HepG2 (cell line): ENCODE measurements at regions not wholly inside any gene's neighbourhood (a gene's known extent, or its start where the extent isn't known, plus 50 kb on each side); places are given as distances from the start of the nearest gene placed in this dataset.

Source experiments
- ARID5B ChIP-seq: IDR thresholded peaks from 2 replicates; pipeline ENCODE4 v1.4.0; 2020; ENCODE audit warnings: mild to moderate bottlenecking, missing genetic modification reagents
- BORCS8-MEF2B ChIP-seq: sonication (generic); formaldehyde crosslinking; IDR thresholded peaks from 2 replicates; pipeline ENCODE4 v1.8.0; 2022; ENCODE audit warnings: mild to moderate bottlenecking, missing genetic modification reagents
- BRD4 ChIP-seq: sonication (generic); formaldehyde crosslinking; IDR thresholded peaks from 2 replicates; pipeline ENCODE4 v1.4.0; 2020; ENCODE audit warnings: missing genetic modification reagents
- CCAR2 ChIP-seq: fragments of 200-400 bp; formaldehyde crosslinking; optimal IDR thresholded peaks from 2 replicates; pipeline ENCODE3; 2018; ENCODE audit warnings: low read depth, mild to moderate bottlenecking, low read length, moderate library complexity
- CEBPB ChIP-seq: IDR thresholded peaks from 2 replicates; pipeline ENCODE4 v1.6.1; 2011; ENCODE audit warnings: low read depth, low read length, improper control_type of control experiment, borderline replicate concordance
- HNRNPL ChIP-seq: fragments of 200-400 bp; formaldehyde crosslinking; IDR thresholded peaks from 2 replicates; pipeline ENCODE4 v1.6.1; 2017; ENCODE audit warnings: mild to moderate bottlenecking, low read depth, low read length
- KDM6A ChIP-seq: IDR thresholded peaks from 2 replicates; pipeline ENCODE4 v1.6.1; 2016; ENCODE audit warnings: low read depth
- NONO ChIP-seq, 2 experiments: fragments of 450-650 bp in 1 of 2; sonication (generic) in 1 of 2; formaldehyde crosslinking in 1 of 2; IDR thresholded peaks in 1 of 2; conservative IDR thresholded peaks in 1 of 2; 2 replicates each; pipeline versions ENCODE4 v1.6.1 to v1.8.0; 2017 to 2022; ENCODE audit warnings: mild to moderate bottlenecking in 1 of 2, missing genetic modification reagents in 1 of 2, moderate library complexity in 1 of 2
- SETDB1 ChIP-seq: sonication (generic); formaldehyde crosslinking; IDR thresholded peaks from 2 replicates; pipeline ENCODE4 v1.5.1; 2020; ENCODE audit warnings: missing genetic modification reagents, mild to moderate bottlenecking, borderline replicate concordance
- TSC22D2 ChIP-seq: sonication (generic); formaldehyde crosslinking; IDR thresholded peaks from 2 replicates; pipeline ENCODE4 v1.5.1; 2020; ENCODE audit warnings: missing genetic modification reagents, mild to moderate bottlenecking, borderline replicate concordance
- ZFP41 ChIP-seq: sonication (generic); formaldehyde crosslinking; IDR thresholded peaks from 2 replicates; pipeline ENCODE4 v1.4.0; 2020; ENCODE audit warnings: mild to moderate bottlenecking, missing genetic modification reagents, borderline replicate concordance
- ZIK1 ChIP-seq: sonication (generic); formaldehyde crosslinking; IDR thresholded peaks from 2 replicates; pipeline ENCODE4 v1.5.0; 2020; ENCODE audit warnings: mild to moderate bottlenecking, low read depth, missing genetic modification reagents, borderline replicate concordance
- ZNF432 ChIP-seq: sonication (generic); formaldehyde crosslinking; IDR thresholded peaks from 2 replicates; pipeline ENCODE4 v1.5.0; 2020; ENCODE audit warnings: missing genetic modification reagents, mild to moderate bottlenecking, borderline replicate concordance
- ZNF557 ChIP-seq: sonication (generic); formaldehyde crosslinking; IDR thresholded peaks from 2 replicates; pipeline ENCODE4 v1.4.0; 2020; ENCODE audit warnings: missing genetic modification reagents
- ZNF652 ChIP-seq: IDR thresholded peaks from 2 replicates; pipeline ENCODE4 v1.6.1; 2016; ENCODE audit warnings: low read depth, borderline replicate concordance
- ZNF772 ChIP-seq: sonication (generic); formaldehyde crosslinking; IDR thresholded peaks from 2 replicates; pipeline ENCODE4 v1.5.0; 2020; ENCODE audit warnings: mild to moderate bottlenecking, missing genetic modification reagents
- TF ChIP-seq, protein P1 (sequence below): IDR thresholded peaks from 2 replicates; pipeline ENCODE4 v1.6.1; 2016; ENCODE audit warnings: low read depth, missing genetic modification reagents, missing compliant biosample characterization
- TF ChIP-seq, protein P2 (sequence below): sonication (generic); formaldehyde crosslinking; IDR thresholded peaks from 2 replicates; pipeline ENCODE4 v1.4.0; 2020; ENCODE audit warnings: missing genetic modification reagents

- TF ChIP-seq ZNF652 (CRISPR knock-in tag) (peak; percentile 49; the same call in 1 of the 2 replicates), ARID5B (CRISPR knock-in tag) (peak; percentile 98), SETDB1 (no peak), BRD4 (CRISPR knock-in tag) (peak; percentile 93), ZFP41 (CRISPR knock-in tag) (no peak), NONO (IDR thresholded peaks at IDR 0.05) (no peak), NONO (CRISPR knock-in tag; conservative IDR thresholded peaks at IDR 0.05) (peak; percentile 62; the same call in 1 of the 2 replicates), ZNF432 (no peak), CEBPB (peak; percentile 88), ZNF557 (no peak), BORCS8-MEF2B (CRISPR knock-in tag) (peak; percentile 41; the same call in 1 of the 2 replicates), ZNF772 (CRISPR knock-in tag) (0 out of 2 replicates have a peak, but pooled peaks have one; percentile 60), TSC22D2 (CRISPR knock-in tag) (no peak), CCAR2 (peak; percentile 19), ZIK1 (CRISPR knock-in tag) (no peak), KDM6A (peak; percentile 60; the same call in 1 of the 2 replicates), HNRNPL (no peak)
- TF ChIP-seq, protein P1, sequence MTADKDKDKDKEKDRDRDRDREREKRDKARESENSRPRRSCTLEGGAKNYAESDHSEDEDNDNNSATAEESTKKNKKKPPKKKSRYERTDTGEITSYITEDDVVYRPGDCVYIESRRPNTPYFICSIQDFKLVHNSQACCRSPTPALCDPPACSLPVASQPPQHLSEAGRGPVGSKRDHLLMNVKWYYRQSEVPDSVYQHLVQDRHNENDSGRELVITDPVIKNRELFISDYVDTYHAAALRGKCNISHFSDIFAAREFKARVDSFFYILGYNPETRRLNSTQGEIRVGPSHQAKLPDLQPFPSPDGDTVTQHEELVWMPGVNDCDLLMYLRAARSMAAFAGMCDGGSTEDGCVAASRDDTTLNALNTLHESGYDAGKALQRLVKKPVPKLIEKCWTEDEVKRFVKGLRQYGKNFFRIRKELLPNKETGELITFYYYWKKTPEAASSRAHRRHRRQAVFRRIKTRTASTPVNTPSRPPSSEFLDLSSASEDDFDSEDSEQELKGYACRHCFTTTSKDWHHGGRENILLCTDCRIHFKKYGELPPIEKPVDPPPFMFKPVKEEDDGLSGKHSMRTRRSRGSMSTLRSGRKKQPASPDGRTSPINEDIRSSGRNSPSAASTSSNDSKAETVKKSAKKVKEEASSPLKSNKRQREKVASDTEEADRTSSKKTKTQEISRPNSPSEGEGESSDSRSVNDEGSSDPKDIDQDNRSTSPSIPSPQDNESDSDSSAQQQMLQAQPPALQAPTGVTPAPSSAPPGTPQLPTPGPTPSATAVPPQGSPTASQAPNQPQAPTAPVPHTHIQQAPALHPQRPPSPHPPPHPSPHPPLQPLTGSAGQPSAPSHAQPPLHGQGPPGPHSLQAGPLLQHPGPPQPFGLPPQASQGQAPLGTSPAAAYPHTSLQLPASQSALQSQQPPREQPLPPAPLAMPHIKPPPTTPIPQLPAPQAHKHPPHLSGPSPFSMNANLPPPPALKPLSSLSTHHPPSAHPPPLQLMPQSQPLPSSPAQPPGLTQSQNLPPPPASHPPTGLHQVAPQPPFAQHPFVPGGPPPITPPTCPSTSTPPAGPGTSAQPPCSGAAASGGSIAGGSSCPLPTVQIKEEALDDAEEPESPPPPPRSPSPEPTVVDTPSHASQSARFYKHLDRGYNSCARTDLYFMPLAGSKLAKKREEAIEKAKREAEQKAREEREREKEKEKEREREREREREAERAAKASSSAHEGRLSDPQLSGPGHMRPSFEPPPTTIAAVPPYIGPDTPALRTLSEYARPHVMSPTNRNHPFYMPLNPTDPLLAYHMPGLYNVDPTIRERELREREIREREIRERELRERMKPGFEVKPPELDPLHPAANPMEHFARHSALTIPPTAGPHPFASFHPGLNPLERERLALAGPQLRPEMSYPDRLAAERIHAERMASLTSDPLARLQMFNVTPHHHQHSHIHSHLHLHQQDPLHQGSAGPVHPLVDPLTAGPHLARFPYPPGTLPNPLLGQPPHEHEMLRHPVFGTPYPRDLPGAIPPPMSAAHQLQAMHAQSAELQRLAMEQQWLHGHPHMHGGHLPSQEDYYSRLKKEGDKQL (CRISPR knock-in tag), result no peak
- TF ChIP-seq, protein P2, sequence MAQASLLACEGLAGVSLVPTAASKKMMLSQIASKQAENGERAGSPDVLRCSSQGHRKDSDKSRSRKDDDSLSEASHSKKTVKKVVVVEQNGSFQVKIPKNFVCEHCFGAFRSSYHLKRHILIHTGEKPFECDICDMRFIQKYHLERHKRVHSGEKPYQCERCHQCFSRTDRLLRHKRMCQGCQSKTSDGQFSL (CRISPR knock-in tag), result no peak
Measured at GRCh38 chr14:54135804-54136280, 179.2 kb upstream of the BMP4 start (continued).
